Activated CD8-positive, alpha-beta memory T cell treated with anti-CD3 and anti-CD28 coated beads, Interleukin-2, amount 50 U/mL, for 24 hours (primary cell): ENCODE measurements at regions not wholly inside any gene's neighbourhood (a gene's known extent, or its start where the extent isn't known, plus 50 kb on each side); places are given as distances from the start of the nearest gene placed in this dataset.

ENCODE experiments used
- DNase-seq: peaks from one replicate; pipeline ENCODE4 v3.0.0-alpha.2; 2020; ENCODE audit errors: extremely low read depth

GRCh38 chr14:38316922-38317321 is 61.0 kb upstream of the CLEC14A start:
- no peak for DNase-seq

DNA sequence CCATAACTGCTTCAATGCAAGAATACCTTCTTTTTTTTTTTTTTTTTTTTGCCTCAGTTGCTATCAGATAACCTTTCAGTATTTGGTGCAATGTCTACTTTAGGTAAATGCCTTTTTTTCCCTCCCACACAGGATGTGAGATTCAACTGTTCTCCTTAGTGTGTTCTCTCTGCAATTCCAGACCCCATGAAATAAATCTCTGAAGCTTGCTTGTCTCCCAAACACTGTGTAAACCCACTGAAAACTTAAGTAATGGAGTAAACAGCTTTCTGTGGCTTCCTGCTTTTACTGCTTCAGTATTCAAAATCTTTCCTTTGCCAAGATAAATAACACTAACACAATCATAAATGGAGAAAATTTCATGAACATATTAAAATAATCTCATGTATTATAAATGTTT is 55.8 kb upstream of the CLEC14A start:
- no peak for DNase-seq

DNA sequence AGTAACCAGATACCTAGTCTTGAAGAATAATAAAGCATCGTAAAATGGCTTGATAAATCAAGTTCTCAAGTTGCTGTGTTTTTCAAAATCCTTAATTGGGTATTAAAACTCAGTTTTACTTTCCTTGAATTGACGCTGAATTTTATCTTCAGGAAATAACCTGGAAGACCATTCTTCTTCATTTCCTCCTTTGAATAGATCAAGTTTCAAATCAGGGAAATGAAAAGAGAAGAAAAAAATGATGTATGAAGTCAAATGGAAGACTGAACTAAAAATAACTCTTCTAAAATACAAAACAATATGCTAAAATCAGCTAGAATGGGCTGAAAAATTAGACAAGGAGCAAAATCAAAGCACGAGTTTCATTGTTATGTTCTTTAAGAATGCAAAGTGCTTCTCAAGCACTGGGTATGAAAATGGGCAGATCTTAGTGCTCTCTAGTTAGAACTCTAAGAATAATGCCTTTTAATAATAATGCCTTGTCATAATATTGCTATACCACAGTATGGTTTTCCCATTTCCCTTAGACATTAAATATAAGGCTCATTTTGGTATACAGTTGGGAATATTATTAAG is 54.6 kb upstream of the CLEC14A start:
- DNase-seq = no peak

DNA sequence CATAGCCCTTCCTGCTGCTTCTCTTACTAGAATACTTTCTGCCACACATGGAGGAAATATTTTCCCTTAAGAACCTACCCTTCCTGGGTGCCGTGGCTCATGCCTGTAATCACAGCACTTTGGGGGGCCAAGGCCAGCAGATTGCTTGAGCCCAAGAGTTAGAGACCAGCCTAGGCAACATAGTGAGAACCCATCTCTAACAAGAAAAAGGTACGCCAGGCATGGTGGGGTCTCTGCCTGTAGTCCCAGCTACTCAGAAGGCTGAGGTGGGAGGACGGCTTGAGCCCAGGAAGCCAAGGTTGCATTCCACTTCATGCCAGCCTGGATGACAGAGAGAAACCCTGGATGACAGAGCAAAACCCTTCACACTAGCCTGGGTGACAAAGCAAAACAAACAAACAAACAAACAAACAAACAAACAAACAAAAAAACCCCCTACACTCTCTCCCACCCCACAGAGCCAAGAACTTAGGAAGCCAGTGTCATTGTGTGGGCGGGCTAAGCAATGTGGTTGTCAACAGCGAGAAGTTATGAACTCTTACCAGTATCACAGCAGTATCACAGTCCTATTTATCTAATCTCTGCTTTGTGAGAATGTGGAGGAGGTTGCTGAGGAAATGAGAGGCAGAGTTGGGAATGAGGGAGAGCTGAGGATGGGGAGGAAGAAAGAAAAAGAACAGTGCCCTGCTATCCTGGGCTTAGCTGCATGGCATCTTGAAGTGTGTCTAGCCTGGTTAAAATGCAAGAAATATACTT is 53.8 kb upstream of the CLEC14A start:
- no peak for DNase-seq
